Tibial nerve (tissue), 4 donors: ENCODE measurements at regions not wholly inside any gene's neighbourhood (a gene's known extent, or its start where the extent isn't known, plus 50 kb on each side); places are given as distances from the start of the nearest gene placed in this dataset.

Source experiments
- DNase-seq, 2 donors: peaks; one replicate each; pipeline ENCODE4 v3.0.0-alpha.2; 2019; ENCODE audit warnings: low spot score in 2 of 2
- H3K27ac ChIP-seq, 4 donors: fragments of 200-600 bp; sonication (generic) in 3 of 4; one replicate each; pipeline ENCODE4 v1.5.1; 2017 to 2019; ENCODE audit warnings: mild to moderate bottlenecking in 1 of 4
- H3K27me3 ChIP-seq, 2 donors: fragments of 200-600 bp; sonication (generic) in 1 of 2; one replicate each; pipeline versions ENCODE4 v1.5.1 to v1.6.0; 2017 to 2019
- H3K36me3 ChIP-seq, 3 donors: fragments of 200-600 bp; sonication (generic); one replicate each; pipeline ENCODE4 v1.5.1; 2018 to 2019
- H3K4me1 ChIP-seq, 4 donors: fragments of 200-600 bp; sonication (generic) in 3 of 4; one replicate each; pipeline ENCODE4 v1.5.1; 2017 to 2019
- H3K4me3 ChIP-seq, 4 donors: fragments of 200-600 bp; sonication (generic) in 3 of 4; one replicate each; pipeline ENCODE4 v1.5.1; 2017 to 2019; ENCODE audit warnings: mild to moderate bottlenecking in 1 of 4, moderate library complexity in 1 of 4
- H3K9me3 ChIP-seq, 4 donors: fragments of 200-600 bp; sonication (generic) in 3 of 4; one replicate each; pipeline ENCODE4 v1.5.1; 2017 to 2019
- CTCF ChIP-seq, 5 experiments: fragments of 200-600 bp in 3 of 5; fragments of 450-650 bp in 2 of 5; sonication (generic) in 3 of 5; IDR thresholded peaks; one replicate each; pipeline ENCODE4 v1.5.1; 2016 to 2019; ENCODE audit warnings: antibody characterized with exemption in 5 of 5, mild to moderate bottlenecking in 3 of 5, moderate library complexity in 2 of 5
- EP300 ChIP-seq, 2 donors: sonication (generic); formaldehyde crosslinking; IDR thresholded peaks; one replicate each; pipeline ENCODE4 v1.6.1; 2017; ENCODE audit warnings: antibody characterized with exemption in 2 of 2, mild to moderate bottlenecking in 1 of 2
- POLR2A ChIP-seq, 2 donors: fragments of 450-650 bp; IDR thresholded peaks; one replicate each; pipeline ENCODE4 v1.6.1; 2017; ENCODE audit warnings: antibody characterized with exemption in 2 of 2, mild to moderate bottlenecking in 2 of 2, moderate library complexity in 2 of 2
- WGBS, 2 donors: methylation state at CpG; one replicate each; pipeline ENCODE4 v1.1.5; 2018; 5-methylcytosine and 5-hydroxymethylcytosine counted together

GRCh38 chr6:6866656-6867403 lies 240.9 kb upstream of the RREB1 start:
- Histone ChIP-seq H3K4me1 (no peaks in the 10 kb centered on the region), H3K36me3 (no peaks in the 10 kb centered on the region), H3K27ac (no peak overlapping the region), H3K27me3 (no peaks in the 10 kb centered on the region), H3K9me3 (peaks cover 0 to 7% (median 0%) of the 10 kb centered on the region in 4 donors), H3K4me3 (no peak overlapping the region)
- WGBS, 2 donors = 79 to 81% methylated on average over 7 of the region's 7 CpGs
- TF ChIP-seq CTCF (IDR thresholded peaks at IDR 0.05) = no peak
- no peak for TF ChIP-seq POLR2A (IDR thresholded peaks at IDR 0.05)
- TF ChIP-seq EP300 (IDR thresholded peaks at IDR 0.05) = no peak
- DNase-seq = no peak

GRCh38 chr6:6867404-6867799 lies 240.4 kb upstream of the RREB1 start:
- Histone ChIP-seq H3K9me3 (peaks cover 0 to 7% (median 0%) of the 10 kb centered on the region in 4 donors), H3K4me3 (no peak overlapping the region), H3K27me3 (no peaks in the 10 kb centered on the region), H3K4me1 (no peaks in the 10 kb centered on the region), H3K36me3 (no peaks in the 10 kb centered on the region), H3K27ac (no peak overlapping the region)
- DNase-seq = no peak
- WGBS, 2 donors = 79 to 82% methylated on average over 4 of the region's 4 CpGs
- TF ChIP-seq EP300 (IDR thresholded peaks at IDR 0.05) (no peak), CTCF (IDR thresholded peaks at IDR 0.05) (no peak), POLR2A (IDR thresholded peaks at IDR 0.05) (no peak)

GRCh38 chr6:6869094-6869493 lies 238.7 kb upstream of the RREB1 start:
- Histone ChIP-seq H3K36me3 (no peaks in the 10 kb centered on the region), H3K27ac (no peak overlapping the region), H3K9me3 (peaks cover 0 to 4% (median 0%) of the 10 kb centered on the region in 4 donors), H3K4me3 (no peak overlapping the region), H3K4me1 (no peaks in the 10 kb centered on the region), H3K27me3 (no peaks in the 10 kb centered on the region)
- WGBS, 2 donors = 91 to 96% methylated on average over 10 of the region's 10 CpGs
- DNase-seq = no peak
- TF ChIP-seq EP300 (IDR thresholded peaks at IDR 0.05) (no peak), POLR2A (IDR thresholded peaks at IDR 0.05) (no peak), CTCF (IDR thresholded peaks at IDR 0.05) (no peak)

GRCh38 chr6:6870921-6871320 lies 236.8 kb upstream of the RREB1 start:
- no peak for TF ChIP-seq CTCF (IDR thresholded peaks at IDR 0.05)
- TF ChIP-seq EP300 (IDR thresholded peaks at IDR 0.05) = no peak
- no peak for TF ChIP-seq POLR2A (IDR thresholded peaks at IDR 0.05)
- 87 to 94% methylated on average over 5 of the region's 5 CpGs for WGBS, 2 donors
- Histone ChIP-seq H3K9me3 (peaks cover 0 to 4% (median 0%) of the 10 kb centered on the region in 4 donors), H3K4me3 (no peak overlapping the region), H3K4me1 (no peaks in the 10 kb centered on the region), H3K27me3 (no peaks in the 10 kb centered on the region), H3K36me3 (no peaks in the 10 kb centered on the region), H3K27ac (no peak overlapping the region)
- no peak for DNase-seq

- no peaks in the 10 kb centered on the region for H3K4me1 ChIP-seq
- no peak for TF ChIP-seq POLR2A (IDR thresholded peaks at IDR 0.05)
- 77 to 78% methylated on average over 7 of the region's 7 CpGs for WGBS, 2 donors
- no peak overlapping the region for H3K4me3 ChIP-seq
- no peaks in the 10 kb centered on the region for H3K27me3 ChIP-seq
- peaks cover 0 to 4% (median 0%) of the 10 kb centered on the region in 4 donors for H3K9me3 ChIP-seq
- no peak for DNase-seq
- no peak overlapping the region for H3K27ac ChIP-seq
- H3K36me3 ChIP-seq = no peaks in the 10 kb centered on the region
Measured at GRCh38 chr6:6872459-6873344, 235.1 kb upstream of the RREB1 start.
